ENCODE measurements at regions not wholly inside any gene's neighbourhood (a gene's known extent, or its start where the extent isn't known, plus 50 kb on each side); places are given as distances from the start of the nearest gene placed in this dataset.

GRCh38 chr2:52818958-52819357 is 948.6 kb upstream of the CHAC2 start:
- Histone ChIP-seq H3K4me3 (no peak overlapping the region), H3K27ac (no peak overlapping the region), H3K36me3 (no peaks in the 10 kb centered on the region), H3K4me1 (no peaks in the 10 kb centered on the region), H3K27me3 (no peaks in the 10 kb centered on the region), H3K9me3 (no peaks in the 10 kb centered on the region)
- intact Hi-C loops (cut with DNase I) = no loop called here
- ATAC-seq = no peak
- DNase-seq = no peak
- no peak for TF ChIP-seq CTCF (IDR thresholded peaks at IDR 0.05)
- TF ChIP-seq POLR2A (IDR thresholded peaks at IDR 0.05) = no peak

- WGBS (ENCODE audit: insufficient coverage, low coverage, low lambda C conversion rate, missing lambda C conversion rate) = 19% methylated on average over 3 of the region's 4 CpGs
- no peaks in the 10 kb centered on the region for H3K27me3 ChIP-seq
- no peaks in the 10 kb centered on the region for H3K9me3 ChIP-seq
- no peaks in the 10 kb centered on the region for H3K36me3 ChIP-seq
- intact Hi-C loops (cut with DNase I) = no loop called here
- H3K27ac ChIP-seq = no peak overlapping the region
- DNase-seq (no peak), ATAC-seq (peak; percentile 76 to 96 (median 81))
- TF ChIP-seq POLR2A (IDR thresholded peaks at IDR 0.05) = no peak
- peak; percentile 39 to 58 (median 48) for TF ChIP-seq CTCF (IDR thresholded peaks at IDR 0.05)
- H3K4me3 ChIP-seq = no peak overlapping the region
- no peaks in the 10 kb centered on the region for H3K4me1 ChIP-seq
These were observed 957.1 kb upstream of the CHAC2 start for GRCh38 chr2:52810460-52810859.

- ATAC-seq = no peak
- no peak for DNase-seq
- H3K36me3 ChIP-seq = no peaks in the 10 kb centered on the region
- no peaks in the 10 kb centered on the region for H3K27me3 ChIP-seq
- intact Hi-C loops (cut with DNase I) = no loop called here
- H3K4me1 ChIP-seq = no peaks in the 10 kb centered on the region
- H3K9me3 ChIP-seq = peaks cover 0 to 7% (median 0%) of the 10 kb centered on the region in 4 donors
- no peak overlapping the region for H3K4me3 ChIP-seq
- TF ChIP-seq POLR2A (IDR thresholded peaks at IDR 0.05) (no peak), CTCF (IDR thresholded peaks at IDR 0.05) (no peak)
- H3K27ac ChIP-seq = no peak overlapping the region
These were observed 961.6 kb upstream of the CHAC2 start for GRCh38 chr2:52805901-52806410.

- no peak overlapping the region for H3K4me3 ChIP-seq
- no peaks in the 10 kb centered on the region for H3K27me3 ChIP-seq
- no peak overlapping the region for H3K27ac ChIP-seq
- H3K4me1 ChIP-seq = no peaks in the 10 kb centered on the region
- no peaks in the 10 kb centered on the region for H3K9me3 ChIP-seq
- TF ChIP-seq POLR2A (IDR thresholded peaks at IDR 0.05) (no peak), CTCF (IDR thresholded peaks at IDR 0.05) (no peak)
- ATAC-seq (no peak), DNase-seq (no peak)
- no peaks in the 10 kb centered on the region for H3K36me3 ChIP-seq
- WGBS (ENCODE audit: insufficient coverage, low coverage, low lambda C conversion rate, missing lambda C conversion rate) = 56% methylated on average over 2 of the region's 2 CpGs
- intact Hi-C loops (cut with DNase I) = no loop called here
These were observed 973.0 kb upstream of the CHAC2 start for GRCh38 chr2:52794581-52794980.

GRCh38 chr2:52779446-52779845 is 988.2 kb upstream of the CHAC2 start:
- intact Hi-C loops (cut with DNase I) = no loop called here
- Histone ChIP-seq H3K4me1 (no peaks in the 10 kb centered on the region), H3K9me3 (no peaks in the 10 kb centered on the region), H3K4me3 (no peak overlapping the region), H3K36me3 (no peaks in the 10 kb centered on the region), H3K27ac (no peak overlapping the region), H3K27me3 (no peaks in the 10 kb centered on the region)
- TF ChIP-seq CTCF (IDR thresholded peaks at IDR 0.05) (no peak), POLR2A (IDR thresholded peaks at IDR 0.05) (no peak)
- DNase-seq (no peak), ATAC-seq (no peak)
- 46% methylated on average over 5 of the region's 5 CpGs for WGBS (ENCODE audit: insufficient coverage, low coverage, low lambda C conversion rate, missing lambda C conversion rate)

Measured in right lobe of liver (tissue), 6 donors.